Tibial nerve (tissue), 4 donors: ENCODE measurements at regions not wholly inside any gene's neighbourhood (a gene's known extent, or its start where the extent isn't known, plus 50 kb on each side); places are given as distances from the start of the nearest gene placed in this dataset.
"Not testable (repeated sequence)": the region's sequence is repeated elsewhere in the genome, so short reads cannot be mapped to it uniquely, and the experiment has no call there.

Source experiments
- DNase-seq, 2 donors: peaks; one replicate each; pipeline ENCODE4 v3.0.0-alpha.2; 2019; ENCODE audit warnings: low spot score in 2 of 2
- H3K27ac ChIP-seq, 4 donors: fragments of 200-600 bp; sonication (generic) in 3 of 4; one replicate each; pipeline ENCODE4 v1.5.1; 2017 to 2019; ENCODE audit warnings: mild to moderate bottlenecking in 1 of 4
- H3K27me3 ChIP-seq, 2 donors: fragments of 200-600 bp; sonication (generic) in 1 of 2; one replicate each; pipeline versions ENCODE4 v1.5.1 to v1.6.0; 2017 to 2019
- H3K36me3 ChIP-seq, 3 donors: fragments of 200-600 bp; sonication (generic); one replicate each; pipeline ENCODE4 v1.5.1; 2018 to 2019
- H3K4me1 ChIP-seq, 4 donors: fragments of 200-600 bp; sonication (generic) in 3 of 4; one replicate each; pipeline ENCODE4 v1.5.1; 2017 to 2019
- H3K4me3 ChIP-seq, 4 donors: fragments of 200-600 bp; sonication (generic) in 3 of 4; one replicate each; pipeline ENCODE4 v1.5.1; 2017 to 2019; ENCODE audit warnings: mild to moderate bottlenecking in 1 of 4, moderate library complexity in 1 of 4
- H3K9me3 ChIP-seq, 4 donors: fragments of 200-600 bp; sonication (generic) in 3 of 4; one replicate each; pipeline ENCODE4 v1.5.1; 2017 to 2019
- EP300 ChIP-seq, 2 donors: sonication (generic); formaldehyde crosslinking; IDR thresholded peaks; one replicate each; pipeline ENCODE4 v1.6.1; 2017; ENCODE audit warnings: antibody characterized with exemption in 2 of 2, mild to moderate bottlenecking in 1 of 2
- POLR2A ChIP-seq, 2 donors: fragments of 450-650 bp; IDR thresholded peaks; one replicate each; pipeline ENCODE4 v1.6.1; 2017; ENCODE audit warnings: antibody characterized with exemption in 2 of 2, mild to moderate bottlenecking in 2 of 2, moderate library complexity in 2 of 2
- WGBS, 2 donors: methylation state at CpG; one replicate each; pipeline ENCODE4 v1.1.5; 2018; 5-methylcytosine and 5-hydroxymethylcytosine counted together
- TF ChIP-seq, protein P1 (sequence below), 5 experiments: fragments of 200-600 bp in 3 of 5; fragments of 450-650 bp in 2 of 5; sonication (generic) in 3 of 5; IDR thresholded peaks; one replicate each; pipeline ENCODE4 v1.5.1; 2016 to 2019; ENCODE audit warnings: antibody characterized with exemption in 5 of 5, mild to moderate bottlenecking in 3 of 5, moderate library complexity in 2 of 5

DNA sequence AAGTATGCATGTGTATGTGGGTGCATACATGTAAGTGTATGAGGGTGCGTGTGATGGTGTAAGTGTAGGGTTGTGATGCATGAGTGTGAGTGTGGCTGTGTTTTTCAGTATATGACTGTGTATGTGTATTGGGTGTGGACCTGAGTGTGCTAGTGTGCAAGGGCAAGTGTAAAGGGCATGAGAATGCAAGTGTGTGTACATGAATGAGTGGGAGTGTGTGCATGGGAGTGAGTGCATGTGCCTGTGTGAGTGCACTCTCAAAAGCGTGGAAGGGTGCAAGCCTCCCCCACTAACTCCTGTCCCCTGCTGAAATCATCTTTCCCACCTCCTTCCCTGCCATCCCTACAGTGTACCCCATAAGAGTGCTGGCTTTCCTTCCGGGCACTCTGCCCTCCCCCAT is 225.1 kb upstream of the PRKX start:
- Histone ChIP-seq H3K36me3 (no peaks in the 10 kb centered on the region), H3K9me3 (no peaks in the 10 kb centered on the region), H3K4me3 (no peak overlapping the region), H3K27ac (no peak overlapping the region), H3K4me1 (no peaks in the 10 kb centered on the region), H3K27me3 (no peaks in the 10 kb centered on the region)
- no peak for TF ChIP-seq EP300 (IDR thresholded peaks at IDR 0.05)
- TF ChIP-seq POLR2A (IDR thresholded peaks at IDR 0.05): no peak
- TF ChIP-seq, protein P1, sequence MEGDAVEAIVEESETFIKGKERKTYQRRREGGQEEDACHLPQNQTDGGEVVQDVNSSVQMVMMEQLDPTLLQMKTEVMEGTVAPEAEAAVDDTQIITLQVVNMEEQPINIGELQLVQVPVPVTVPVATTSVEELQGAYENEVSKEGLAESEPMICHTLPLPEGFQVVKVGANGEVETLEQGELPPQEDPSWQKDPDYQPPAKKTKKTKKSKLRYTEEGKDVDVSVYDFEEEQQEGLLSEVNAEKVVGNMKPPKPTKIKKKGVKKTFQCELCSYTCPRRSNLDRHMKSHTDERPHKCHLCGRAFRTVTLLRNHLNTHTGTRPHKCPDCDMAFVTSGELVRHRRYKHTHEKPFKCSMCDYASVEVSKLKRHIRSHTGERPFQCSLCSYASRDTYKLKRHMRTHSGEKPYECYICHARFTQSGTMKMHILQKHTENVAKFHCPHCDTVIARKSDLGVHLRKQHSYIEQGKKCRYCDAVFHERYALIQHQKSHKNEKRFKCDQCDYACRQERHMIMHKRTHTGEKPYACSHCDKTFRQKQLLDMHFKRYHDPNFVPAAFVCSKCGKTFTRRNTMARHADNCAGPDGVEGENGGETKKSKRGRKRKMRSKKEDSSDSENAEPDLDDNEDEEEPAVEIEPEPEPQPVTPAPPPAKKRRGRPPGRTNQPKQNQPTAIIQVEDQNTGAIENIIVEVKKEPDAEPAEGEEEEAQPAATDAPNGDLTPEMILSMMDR (IDR thresholded peaks at IDR 0.05): no peak
- DNase-seq: no peak
- WGBS, 2 donors: 78 to 80% methylated on average over 2 to 3 of the region's 3 CpGs

DNA sequence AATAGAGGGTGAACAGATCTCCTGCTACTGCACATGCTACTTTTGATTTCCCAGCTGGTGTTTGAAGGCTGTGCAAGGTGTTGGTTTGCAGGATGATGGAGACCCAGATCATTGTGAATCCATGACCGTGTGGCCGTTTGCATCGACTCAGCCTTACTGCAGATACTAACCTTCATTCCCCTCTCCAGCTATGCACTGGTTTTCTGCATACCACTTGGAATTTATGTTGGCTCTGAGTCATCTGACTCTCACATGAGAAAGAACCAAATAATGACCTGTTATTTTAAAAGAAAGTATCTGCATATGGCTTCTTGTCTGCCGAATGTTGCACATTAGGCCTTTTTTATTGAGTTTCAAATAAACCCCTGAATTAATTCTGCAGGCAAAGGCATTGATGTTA is 221.7 kb upstream of the PRKX start:
- not testable (repeated sequence) for H3K27me3 ChIP-seq, H3K4me1 ChIP-seq, H3K4me3 ChIP-seq, H3K36me3 ChIP-seq, H3K27ac ChIP-seq, DNase-seq, H3K9me3 ChIP-seq
- WGBS, 2 donors: no CpG with 5 or more reads among the region's 4 CpGs

DNA sequence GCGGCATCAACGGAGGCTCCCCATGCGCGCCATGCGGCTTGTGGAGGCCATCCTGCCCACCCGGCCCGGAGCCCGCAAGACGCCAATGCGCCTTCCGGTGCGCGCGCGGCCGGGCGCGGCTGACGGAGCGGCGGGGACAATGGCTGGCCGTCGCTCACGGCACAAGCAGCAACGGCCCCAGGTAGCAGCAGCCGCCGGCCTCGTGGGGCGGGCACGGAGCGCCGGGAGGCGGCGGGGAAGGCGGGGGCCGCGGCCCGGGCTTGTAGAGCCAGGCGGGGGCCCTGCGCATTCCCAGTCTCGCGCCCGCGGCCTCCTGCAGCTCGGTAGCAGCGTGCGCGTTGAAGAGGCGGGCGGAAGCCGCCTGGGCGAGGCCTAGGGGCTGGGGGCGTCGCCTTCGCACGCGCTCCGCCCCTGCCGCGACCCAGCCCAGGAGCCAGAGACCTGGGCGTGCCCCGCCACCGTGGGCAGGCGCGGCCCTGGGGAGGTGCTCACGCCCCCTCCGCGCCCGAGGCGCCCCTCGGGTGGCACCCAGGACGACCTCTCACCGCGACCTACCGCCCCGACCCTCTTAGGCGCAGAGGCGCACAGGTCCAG is 207.1 kb upstream of the PRKX start:
- H3K4me1 ChIP-seq, H3K27me3 ChIP-seq, H3K4me3 ChIP-seq, H3K36me3 ChIP-seq, H3K9me3 ChIP-seq, DNase-seq, H3K27ac ChIP-seq: not testable (repeated sequence)
- no CpG with 5 or more reads among the region's 78 CpGs for WGBS, 2 donors

DNA sequence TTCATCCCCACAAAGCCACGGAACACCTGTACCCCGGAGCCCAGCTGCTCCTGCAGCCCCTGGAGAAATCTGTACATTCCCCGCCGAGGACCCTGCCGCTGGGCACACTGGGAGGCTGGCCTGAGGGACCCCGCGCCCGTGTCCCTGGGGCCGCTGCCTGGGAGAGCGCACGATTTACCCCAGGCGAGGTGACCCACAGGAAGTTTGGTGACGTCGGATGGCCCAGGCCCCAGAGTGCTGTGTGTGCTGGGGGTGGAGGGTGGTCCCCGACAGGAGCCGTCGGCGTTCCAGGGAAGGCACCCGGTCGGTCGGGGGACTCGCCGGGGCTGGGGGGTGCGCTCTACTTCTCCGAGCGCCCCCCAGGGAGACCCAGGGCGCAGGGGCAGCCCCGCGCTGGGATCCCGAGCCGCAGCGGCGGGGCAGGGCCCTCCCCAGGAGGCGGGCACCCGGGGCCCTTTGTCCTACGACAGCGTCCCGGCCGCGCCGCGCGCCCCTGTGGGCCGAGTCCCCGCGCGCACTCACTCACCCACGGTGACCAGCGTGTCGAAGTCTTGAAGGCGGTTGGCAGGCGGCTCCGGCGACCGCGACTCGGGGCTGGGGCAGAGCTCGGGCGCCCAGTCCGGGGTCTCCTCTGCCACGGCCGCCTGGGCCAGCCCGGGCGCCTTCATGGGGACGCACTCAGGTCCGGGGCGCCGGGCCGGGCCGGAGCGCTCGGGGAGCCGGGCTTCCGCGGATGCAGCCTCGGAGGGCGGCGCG is 206.4 kb upstream of the PRKX start:
- H3K36me3 ChIP-seq, H3K9me3 ChIP-seq, H3K4me3 ChIP-seq, H3K4me1 ChIP-seq, H3K27ac ChIP-seq, DNase-seq, H3K27me3 ChIP-seq: not testable (repeated sequence)
- no CpG with 5 or more reads among the region's 79 CpGs for WGBS, 2 donors

DNA sequence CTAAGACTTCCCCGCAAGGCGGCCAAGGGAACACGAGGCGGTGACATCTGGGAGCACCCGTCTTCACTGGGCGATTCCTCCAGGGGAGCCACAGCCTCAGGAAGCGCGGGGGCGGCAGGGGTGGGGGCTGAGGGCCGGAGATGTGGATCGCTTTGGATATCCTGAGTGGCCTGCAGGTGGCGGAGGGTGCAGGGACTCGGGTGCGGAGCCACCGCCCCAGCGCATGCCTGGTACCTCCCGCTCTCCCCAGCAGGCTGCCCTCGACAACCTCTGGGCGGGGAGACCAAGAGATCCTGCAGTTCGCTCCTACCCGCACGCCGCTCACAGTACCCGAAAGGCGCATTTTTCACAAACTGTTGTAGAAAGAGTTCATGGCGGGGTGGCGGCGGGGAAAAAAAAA is 201.4 kb upstream of the PRKX start:
- not testable (repeated sequence) for DNase-seq, H3K27ac ChIP-seq, H3K27me3 ChIP-seq, H3K36me3 ChIP-seq, H3K9me3 ChIP-seq, H3K4me1 ChIP-seq, H3K4me3 ChIP-seq
- no CpG with 5 or more reads among the region's 28 CpGs for WGBS, 2 donors

DNA sequence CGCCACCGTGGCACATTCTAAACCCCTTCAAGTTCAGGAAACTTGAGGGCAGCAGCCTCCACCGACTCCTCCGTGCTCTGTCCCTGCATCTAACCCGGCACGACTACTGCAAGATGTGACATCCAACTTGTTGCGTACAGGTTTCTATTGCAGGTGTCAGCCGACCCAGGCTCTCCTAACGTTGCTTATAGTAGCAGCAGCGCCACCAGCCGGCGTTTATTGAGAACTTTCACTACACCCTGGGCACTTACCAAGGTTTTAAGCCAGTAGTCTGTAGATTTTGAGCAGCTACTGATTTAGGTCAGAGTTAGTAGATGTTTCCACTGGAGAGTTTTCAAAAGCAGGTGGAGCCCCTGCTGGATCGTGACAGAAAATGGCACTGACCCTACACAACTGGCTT is 200.6 kb upstream of the PRKX start:
- not testable (repeated sequence) for DNase-seq, H3K27ac ChIP-seq, H3K9me3 ChIP-seq, H3K36me3 ChIP-seq, H3K4me3 ChIP-seq, H3K27me3 ChIP-seq, H3K4me1 ChIP-seq
- WGBS, 2 donors: no CpG with 5 or more reads among the region's 13 CpGs

DNA sequence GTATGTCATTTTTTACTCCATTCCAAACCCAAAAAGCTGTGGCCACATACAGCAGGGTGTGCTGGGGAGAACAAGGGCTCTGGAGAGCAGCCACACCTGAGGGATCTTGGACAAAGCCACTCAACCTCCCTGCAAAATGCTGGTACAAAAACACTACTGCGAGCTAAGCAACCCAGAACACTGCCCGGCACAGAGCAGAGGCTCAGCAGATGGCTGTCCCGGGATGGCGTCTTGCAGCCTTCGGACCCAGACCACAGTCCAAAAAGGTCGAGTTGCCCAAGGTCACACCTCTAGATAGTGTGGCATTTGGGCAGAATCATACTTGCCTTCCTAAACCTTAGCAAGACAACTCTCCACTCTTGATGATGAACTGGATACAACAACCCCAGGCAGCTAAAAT is 197.6 kb upstream of the PRKX start:
- H3K36me3 ChIP-seq, H3K27ac ChIP-seq, H3K27me3 ChIP-seq, DNase-seq, H3K4me3 ChIP-seq, H3K4me1 ChIP-seq, H3K9me3 ChIP-seq: not testable (repeated sequence)
- WGBS, 2 donors: no CpG with 5 or more reads among the region's 6 CpGs

DNA sequence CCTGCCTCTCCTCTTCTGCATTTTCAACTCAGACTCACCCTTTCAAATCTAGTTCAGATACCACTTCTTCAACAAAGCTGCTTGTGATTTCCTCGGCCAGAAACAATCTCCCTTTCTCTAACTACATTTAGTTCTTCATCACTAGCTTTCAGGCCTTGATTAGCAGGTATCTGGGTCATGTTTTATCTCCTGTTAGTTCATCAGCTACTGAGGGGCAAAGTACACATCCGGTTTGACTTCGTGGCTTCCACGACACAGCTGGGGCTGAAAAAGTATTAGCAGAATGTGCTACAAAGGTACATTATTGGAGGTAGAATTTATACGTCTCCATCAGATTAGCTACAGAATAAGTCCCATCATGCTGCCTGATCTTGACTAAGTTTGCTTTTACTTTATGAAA is 197.2 kb upstream of the PRKX start:
- H3K4me1 ChIP-seq, H3K36me3 ChIP-seq, H3K27ac ChIP-seq, H3K9me3 ChIP-seq, DNase-seq, H3K4me3 ChIP-seq, H3K27me3 ChIP-seq: not testable (repeated sequence)
- no CpG with 5 or more reads among the region's 5 CpGs for WGBS, 2 donors

DNA sequence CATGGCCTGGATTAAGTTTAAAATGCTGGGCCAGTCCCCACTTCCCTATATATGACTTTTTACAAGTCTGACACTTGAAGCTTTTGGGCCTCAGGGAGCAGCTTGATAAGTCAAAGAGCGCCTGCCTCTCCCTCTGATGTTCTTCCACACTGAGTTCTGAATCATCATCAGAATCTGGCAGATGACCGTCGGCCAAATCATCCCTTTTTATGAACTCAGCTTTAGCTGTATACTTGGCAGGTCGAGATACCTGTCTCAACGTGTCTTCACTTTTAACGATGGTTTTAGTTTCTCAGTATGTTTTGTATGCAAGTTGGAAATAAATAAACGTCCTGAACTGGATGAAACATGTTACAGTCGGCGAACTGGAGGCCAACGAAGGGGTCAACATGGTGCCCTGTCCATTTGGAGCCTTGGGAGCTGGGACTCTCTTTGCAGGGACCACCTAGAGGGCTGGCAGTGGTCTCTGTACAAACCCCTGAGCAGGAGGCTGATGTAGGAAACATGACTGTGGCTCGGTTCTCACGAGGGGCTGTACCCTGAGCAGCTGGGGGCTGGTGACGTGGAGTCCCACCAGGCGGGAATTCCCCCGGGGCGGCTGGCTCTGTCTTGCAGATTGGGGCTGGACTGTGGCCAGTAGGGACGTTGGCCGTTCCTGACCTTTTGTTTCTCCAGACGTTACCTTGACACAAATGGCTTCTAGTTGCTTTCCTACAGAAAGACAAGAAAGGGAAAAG is 192.2 kb upstream of the PRKX start:
- not testable (repeated sequence) for H3K4me3 ChIP-seq, DNase-seq, H3K27ac ChIP-seq, H3K4me1 ChIP-seq, H3K27me3 ChIP-seq, H3K36me3 ChIP-seq, H3K9me3 ChIP-seq
- no CpG with 5 or more reads among the region's 19 CpGs for WGBS, 2 donors

DNA sequence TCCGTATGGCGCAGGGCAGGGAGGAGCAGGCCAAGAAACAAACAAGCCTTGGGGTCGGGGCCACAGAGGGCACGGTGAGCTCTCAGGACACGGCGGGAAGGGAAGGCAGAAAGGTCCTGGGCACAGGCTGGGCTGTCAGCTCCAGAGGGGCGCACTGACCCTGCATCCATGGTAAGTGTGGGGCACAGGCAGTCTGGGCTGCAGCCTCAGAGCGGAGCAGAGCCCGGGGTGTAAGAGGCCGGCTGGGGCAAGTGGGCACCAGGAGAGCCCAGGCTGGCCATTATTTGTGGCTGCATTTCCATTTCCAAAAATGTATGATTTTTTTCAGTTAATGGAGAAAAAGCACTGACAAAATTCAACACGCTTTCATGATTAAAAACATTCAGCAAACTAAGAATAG is 188.8 kb upstream of the PRKX start:
- DNase-seq, H3K9me3 ChIP-seq, H3K27me3 ChIP-seq, H3K27ac ChIP-seq, H3K4me1 ChIP-seq, H3K4me3 ChIP-seq, H3K36me3 ChIP-seq: not testable (repeated sequence)
- no CpG with 5 or more reads among the region's 11 CpGs for WGBS, 2 donors

DNA sequence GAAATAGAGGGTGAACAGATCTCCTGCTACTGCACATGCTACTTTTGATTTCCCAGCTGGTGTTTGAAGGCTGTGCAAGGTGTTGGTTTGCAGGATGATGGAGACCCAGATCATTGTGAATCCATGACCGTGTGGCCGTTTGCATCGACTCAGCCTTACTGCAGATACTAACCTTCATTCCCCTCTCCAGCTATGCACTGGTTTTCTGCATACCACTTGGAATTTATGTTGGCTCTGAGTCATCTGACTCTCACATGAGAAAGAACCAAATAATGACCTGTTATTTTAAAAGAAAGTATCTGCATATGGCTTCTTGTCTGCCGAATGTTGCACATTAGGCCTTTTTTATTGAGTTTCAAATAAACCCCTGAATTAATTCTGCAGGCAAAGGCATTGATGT is 183.3 kb upstream of the PRKX start:
- not testable (repeated sequence) for DNase-seq, H3K9me3 ChIP-seq, H3K36me3 ChIP-seq, H3K27ac ChIP-seq, H3K27me3 ChIP-seq, H3K4me1 ChIP-seq, H3K4me3 ChIP-seq
- no CpG with 5 or more reads among the region's 4 CpGs for whole genome bisulfite sequencing, 2 donors

DNA sequence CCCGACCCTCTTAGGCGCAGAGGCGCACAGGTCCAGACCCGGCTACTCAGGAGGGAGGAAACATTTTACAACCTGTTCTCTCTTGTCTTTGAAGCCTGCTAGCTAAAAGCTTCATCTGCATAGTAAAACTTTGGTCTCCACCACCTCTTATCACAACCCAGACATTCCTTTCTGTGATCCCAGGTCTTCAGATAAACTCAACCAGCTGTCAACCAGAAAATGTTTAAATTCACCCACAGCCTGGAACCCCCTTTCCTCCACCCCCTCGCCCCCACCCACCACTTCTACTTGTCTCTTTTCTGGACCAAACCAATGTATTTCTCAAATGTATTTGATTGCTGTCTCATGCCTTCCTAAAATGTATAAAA is 169.1 kb upstream of the PRKX start:
- DNase-seq, H3K4me3 ChIP-seq, H3K4me1 ChIP-seq, H3K36me3 ChIP-seq, H3K9me3 ChIP-seq, H3K27me3 ChIP-seq, H3K27ac ChIP-seq: not testable (repeated sequence)
- WGBS, 2 donors: 33 to 48% methylated on average over 1 of the region's 5 CpGs
